Globus pallidus (tissue), 1 donor: ENCODE measurements at regions not wholly inside any gene's neighbourhood (a gene's known extent, or its start where the extent isn't known, plus 50 kb on each side); places are given as distances from the start of the nearest gene placed in this dataset.
"Not testable (repeated sequence)": the region's sequence is repeated elsewhere in the genome, so short reads cannot be mapped to it uniquely, and the experiment has no call there.

Source experiments
- DNase-seq: peaks from one replicate; pipeline ENCODE4 v3.0.0-alpha.2; 2015; ENCODE audit warnings: low spot score

GRCh38 chr1:90864681-90865080 is 147.6 kb upstream of the BARHL2 start:
- DNase-seq, result no peak

- no peak for DNase-seq
Measured at GRCh38 chr1:90862782-90863181, 145.7 kb upstream of the BARHL2 start.

- not testable (repeated sequence) for DNase-seq
Measured at GRCh38 chr1:90861421-90861820, 144.3 kb upstream of the BARHL2 start.

- DNase-seq, result no peak
Measured at GRCh38 chr1:90856463-90857007, 139.4 kb upstream of the BARHL2 start.

GRCh38 chr1:90854397-90854924 is 137.4 kb upstream of the BARHL2 start:
- no peak for DNase-seq

- no peak for DNase-seq
Measured at GRCh38 chr1:90851711-90852050, 134.6 kb upstream of the BARHL2 start.

GRCh38 chr1:90850898-90851710 is 134.0 kb upstream of the BARHL2 start:
- peak; percentile 81 for DNase-seq

GRCh38 chr1:90850181-90850897 is 133.2 kb upstream of the BARHL2 start:
- DNase-seq, result peak; percentile 30

GRCh38 chr1:90841473-90841872 is 124.4 kb upstream of the BARHL2 start:
- no peak for DNase-seq

- no peak for DNase-seq
Measured at GRCh38 chr1:90840352-90840751, 123.2 kb upstream of the BARHL2 start.

- no peak for DNase-seq
Measured at GRCh38 chr1:90839323-90839722, 122.2 kb upstream of the BARHL2 start.

- no peak for DNase-seq
Measured at GRCh38 chr1:90838720-90839119, 121.6 kb upstream of the BARHL2 start.

- DNase-seq, result no peak
Measured at GRCh38 chr1:90837420-90837819, 120.3 kb upstream of the BARHL2 start.

GRCh38 chr1:90836345-90836679 is 119.2 kb upstream of the BARHL2 start:
- DNase-seq, result no peak

- DNase-seq, result no peak
Measured at GRCh38 chr1:90835661-90836344, 118.7 kb upstream of the BARHL2 start.

GRCh38 chr1:90834886-90835660 is 118.0 kb upstream of the BARHL2 start:
- no peak for DNase-seq

GRCh38 chr1:90834354-90834885 is 117.3 kb upstream of the BARHL2 start:
- DNase-seq, result no peak

- no peak for DNase-seq
Measured at GRCh38 chr1:90833466-90834110, 116.5 kb upstream of the BARHL2 start.

- no peak for DNase-seq
Measured at GRCh38 chr1:90831910-90832309, 114.8 kb upstream of the BARHL2 start.

- DNase-seq, result no peak
Measured at GRCh38 chr1:90826834-90827233, 109.7 kb upstream of the BARHL2 start.

GRCh38 chr1:90826024-90826423 is 108.9 kb upstream of the BARHL2 start:
- no peak for DNase-seq
